RPMI7951 (cell line): ENCODE measurements at regions not wholly inside any gene's neighbourhood (a gene's known extent, or its start where the extent isn't known, plus 50 kb on each side); places are given as distances from the start of the nearest gene placed in this dataset.
"Not testable (repeated sequence)": the region's sequence is repeated elsewhere in the genome, so short reads cannot be mapped to it uniquely, and the experiment has no call there.

Source experiments
- DNase-seq: peaks from one replicate; pipeline ENCODE4 v3.0.0-alpha.2; 2012; ENCODE audit warnings: low read depth

GRCh38 chr4:127214016-127214415 is 418.7 kb upstream of the INTU start:
- DNase-seq: peak; percentile 10

GRCh38 chr4:127214931-127215330 is 417.8 kb upstream of the INTU start:
- DNase-seq: no peak

GRCh38 chr4:127217586-127218229 is 415.0 kb upstream of the INTU start:
- DNase-seq: no peak

- DNase-seq: no peak
Measured at GRCh38 chr4:127219232-127219631, 413.5 kb upstream of the INTU start.

- DNase-seq: no peak
Measured at GRCh38 chr4:127224556-127224955, 408.2 kb upstream of the INTU start.

- DNase-seq: no peak
Measured at GRCh38 chr4:127229855-127230608, 402.7 kb upstream of the INTU start.

GRCh38 chr4:127236889-127237288 is 395.9 kb upstream of the INTU start:
- DNase-seq: peak; percentile 38

GRCh38 chr4:127237581-127237980 is 395.2 kb upstream of the INTU start:
- DNase-seq: no peak

GRCh38 chr4:127238956-127239475 is 393.7 kb upstream of the INTU start:
- DNase-seq: no peak

GRCh38 chr4:127239902-127240763 is 392.6 kb upstream of the INTU start:
- DNase-seq: peak; percentile 38

- DNase-seq: peak; percentile 11
Measured at GRCh38 chr4:127240764-127241105, 392.0 kb upstream of the INTU start.

- no peak for DNase-seq
Measured at GRCh38 chr4:127244515-127244914, 388.2 kb upstream of the INTU start.

GRCh38 chr4:127246963-127247952 is 385.5 kb upstream of the INTU start:
- no peak for DNase-seq

- DNase-seq: peak; percentile 71
Measured at GRCh38 chr4:127249066-127249766, 383.5 kb upstream of the INTU start.

GRCh38 chr4:127249767-127250108 is 383.0 kb upstream of the INTU start:
- DNase-seq: no peak

- DNase-seq: no peak
Measured at GRCh38 chr4:127250577-127250976, 382.2 kb upstream of the INTU start.

- peak; percentile 58 for DNase-seq
Measured at GRCh38 chr4:127251423-127251822, 381.3 kb upstream of the INTU start.

- DNase-seq: no peak
Measured at GRCh38 chr4:127256500-127256899, 376.3 kb upstream of the INTU start.

GRCh38 chr4:127261476-127261875 is 371.3 kb upstream of the INTU start:
- DNase-seq: no peak

GRCh38 chr4:127268367-127268766 is 364.4 kb upstream of the INTU start:
- no peak for DNase-seq

GRCh38 chr4:127277023-127277422 is 355.7 kb upstream of the INTU start:
- DNase-seq: not testable (repeated sequence)
